Peyer's patch (tissue), 4 donors: ENCODE measurements at regions not wholly inside any gene's neighbourhood (a gene's known extent, or its start where the extent isn't known, plus 50 kb on each side); places are given as distances from the start of the nearest gene placed in this dataset.

Experiments
- CTCF ChIP-seq, 6 experiments: fragments of 450-650 bp in 4 of 6; fragments of 200-600 bp in 2 of 6; sonication (generic) in 1 of 6; IDR thresholded peaks; one replicate each; pipeline ENCODE4 v1.5.1; 2017 to 2019; ENCODE audit warnings: antibody characterized with exemption in 6 of 6, mild to moderate bottlenecking in 3 of 6, moderate library complexity in 1 of 6
- POLR2A ChIP-seq, 2 donors: fragments of 450-650 bp; IDR thresholded peaks; one replicate each; pipeline ENCODE4 v1.5.1; 2017; ENCODE audit warnings: antibody characterized with exemption in 2 of 2, mild to moderate bottlenecking in 2 of 2, moderate library complexity in 2 of 2

DNA sequence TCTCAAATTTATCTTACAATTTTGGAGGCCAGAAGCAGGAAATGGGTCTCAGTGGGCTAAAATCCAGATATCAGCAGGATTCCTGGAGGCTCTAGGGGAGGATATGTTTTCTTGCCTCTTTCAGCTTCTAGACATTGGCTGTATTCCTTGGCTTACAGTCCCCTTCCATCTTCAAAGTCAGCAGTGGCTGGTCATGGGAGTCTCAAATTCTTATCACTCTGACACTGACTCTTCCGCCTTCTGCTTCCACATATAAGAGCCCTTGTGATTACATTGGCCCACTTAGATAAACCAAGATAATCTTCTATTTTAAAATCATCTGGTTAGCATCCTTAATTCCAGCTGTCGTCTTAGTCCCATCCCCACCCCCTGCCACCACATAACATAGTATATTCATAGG lies 113.0 kb downstream of the PCDH7 start:
- TF ChIP-seq POLR2A (IDR thresholded peaks at IDR 0.05) (no peak), CTCF (IDR thresholded peaks at IDR 0.05) (no peak)
